Activated CD4-positive, alpha-beta T cell treated with anti-CD3 and anti-CD28 coated beads, Interleukin-2, Interleukin-6, amounts not matched to agents 100 ng/mL and 50 ng/mL, durations not matched to agents 16 hours and 8 hours (primary cell): ENCODE measurements at regions not wholly inside any gene's neighbourhood (a gene's known extent, or its start where the extent isn't known, plus 50 kb on each side); places are given as distances from the start of the nearest gene placed in this dataset.

Source experiments
- DNase-seq: peaks from one replicate; pipeline ENCODE4 v3.0.0-alpha.2; 2020

GRCh38 chr3:107969994-107970819 is 120.6 kb downstream of the CD47 start:
- DNase-seq = peak; percentile 9

GRCh38 chr3:107969525-107969924 is 121.3 kb downstream of the CD47 start:
- no peak for DNase-seq

GRCh38 chr3:107966276-107966675 is 124.6 kb downstream of the CD47 start:
- DNase-seq = no peak

GRCh38 chr3:107965136-107965655 is 125.6 kb downstream of the CD47 start:
- no peak for DNase-seq

- no peak for DNase-seq
Observed at GRCh38 chr3:107963581-107963980, 127.2 kb downstream of the CD47 start.

GRCh38 chr3:107962946-107963345 is 127.9 kb downstream of the CD47 start:
- no peak for DNase-seq

GRCh38 chr3:107962037-107962436 is 128.8 kb downstream of the CD47 start:
- DNase-seq = no peak

- DNase-seq = no peak
Observed at GRCh38 chr3:107959550-107960154, 131.2 kb downstream of the CD47 start.

- DNase-seq = no peak
Observed at GRCh38 chr3:107958146-107958545, 132.7 kb downstream of the CD47 start.

- DNase-seq = no peak
Observed at GRCh38 chr3:107956991-107957900, 133.6 kb downstream of the CD47 start.

GRCh38 chr3:107954845-107955244 is 136.0 kb downstream of the CD47 start:
- no peak for DNase-seq

- DNase-seq = no peak
Observed at GRCh38 chr3:107953722-107954121, 137.1 kb downstream of the CD47 start.

- no peak for DNase-seq
Observed at GRCh38 chr3:107951126-107951525, 139.7 kb downstream of the CD47 start.

GRCh38 chr3:107950417-107950816 is 140.4 kb downstream of the CD47 start:
- no peak for DNase-seq

- DNase-seq = no peak
Observed at GRCh38 chr3:107949394-107949970, 141.3 kb downstream of the CD47 start.

GRCh38 chr3:107947203-107947602 is 143.6 kb downstream of the CD47 start:
- DNase-seq = no peak

- no peak for DNase-seq
Observed at GRCh38 chr3:107946700-107947099, 144.1 kb downstream of the CD47 start.

GRCh38 chr3:107945417-107946094 is 145.3 kb downstream of the CD47 start:
- DNase-seq = no peak

GRCh38 chr3:107943786-107944523 is 146.9 kb downstream of the CD47 start:
- DNase-seq = no peak

- no peak for DNase-seq
Observed at GRCh38 chr3:107942951-107943749, 147.7 kb downstream of the CD47 start.

- peak; percentile 77 for DNase-seq
Observed at GRCh38 chr3:107942244-107942643, 148.6 kb downstream of the CD47 start.
